ENCODE measurements at regions not wholly inside any gene's neighbourhood (a gene's known extent, or its start where the extent isn't known, plus 50 kb on each side); places are given as distances from the start of the nearest gene placed in this dataset.

DNA sequence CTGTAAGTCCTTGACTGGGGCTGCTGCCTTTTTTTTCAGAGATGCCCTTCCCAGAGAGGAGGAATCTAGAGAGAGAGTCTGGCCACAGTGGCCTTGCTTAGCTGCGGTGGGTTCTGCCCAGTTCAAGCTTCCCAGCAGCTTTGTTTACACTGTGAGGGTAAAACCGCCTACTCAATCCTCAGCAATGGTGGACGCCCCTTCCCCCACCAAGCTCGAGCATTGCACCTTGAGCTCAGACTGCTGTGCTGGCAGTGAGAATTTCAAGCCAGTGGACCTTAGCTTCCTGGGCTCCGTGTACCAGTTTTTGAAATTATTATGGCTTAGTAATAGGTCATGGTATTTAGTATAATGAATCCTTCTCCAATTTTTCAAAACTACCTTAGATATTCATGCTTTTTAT, 395.4 kb downstream of the NPIPA7 start:
- H3K4me1 ChIP-seq (ENCODE audit: insufficient read depth, low read length), result no peaks in the 10 kb centered on the region
- no peak overlapping the region for H3K27ac Mint-ChIP-seq
- H3K4me3 Mint-ChIP-seq, result no peak overlapping the region
- peaks cover 9 to 33% of the 10 kb centered on the region in 2 donors for H3K27me3 Mint-ChIP-seq
- POLR2A ChIA-PET, result no interaction called here
- no peaks in the 10 kb centered on the region for H3K9me3 ChIP-seq (ENCODE audit: low read length)
- no peaks in the 10 kb centered on the region for H3K9me3 Mint-ChIP-seq
- no peak for DNase-seq
- H3K4me1 Mint-ChIP-seq, result no peaks in the 10 kb centered on the region
- no peaks in the 10 kb centered on the region for H3K36me3 ChIP-seq (ENCODE audit: insufficient read depth, low read length)
- H3K36me3 Mint-ChIP-seq, result no peaks in the 10 kb centered on the region
- H3K27me3 ChIP-seq (ENCODE audit: insufficient read depth, low read length, poor library complexity, severe bottlenecking), result no peaks in the 10 kb centered on the region
- no peak overlapping the region for H3K27ac ChIP-seq (ENCODE audit: low read depth, low read length)
- CTCF ChIA-PET, result no interaction called here
- no peak overlapping the region for H3K4me3 ChIP-seq (ENCODE audit: low read length)

- Mint-ChIP-seq H3K27ac (no peak overlapping the region), H3K4me3 (no peak overlapping the region), H3K36me3 (no peaks in the 10 kb centered on the region), H3K4me1 (no peaks in the 10 kb centered on the region), H3K9me3 (peaks cover 0 to 2% (median 0%) of the 10 kb centered on the region in 5 donors), H3K27me3 (peaks cover 1 to 37% of the 10 kb centered on the region in 2 donors)
- H3K4me1 ChIP-seq (ENCODE audit: insufficient read depth, low read length), result no peaks in the 10 kb centered on the region
- no peak overlapping the region for H3K27ac ChIP-seq (ENCODE audit: low read depth, low read length)
- ChIA-PET POLR2A (no interaction called here), CTCF (no interaction called here)
- H3K36me3 ChIP-seq (ENCODE audit: insufficient read depth, low read length), result no peaks in the 10 kb centered on the region
- no peak overlapping the region for H3K4me3 ChIP-seq (ENCODE audit: low read length)
- no peaks in the 10 kb centered on the region for H3K27me3 ChIP-seq (ENCODE audit: insufficient read depth, low read length, poor library complexity, severe bottlenecking)
- no peaks in the 10 kb centered on the region for H3K9me3 ChIP-seq (ENCODE audit: low read length)
- no peak for DNase-seq
Observed at GRCh38 chr16:16778332-16778731, 399.4 kb downstream of the NPIPA7 start.

GRCh38 chr16:16780588-16780987, 401.6 kb downstream of the NPIPA7 start:
- ChIA-PET CTCF (no interaction called here), POLR2A (no interaction called here)
- H3K36me3 ChIP-seq (ENCODE audit: insufficient read depth, low read length), result no peaks in the 10 kb centered on the region
- DNase-seq, result no peak
- no peaks in the 10 kb centered on the region for H3K36me3 Mint-ChIP-seq
- H3K27me3 Mint-ChIP-seq, result peaks cover 3 to 32% of the 10 kb centered on the region in 2 donors
- H3K4me1 Mint-ChIP-seq, result no peaks in the 10 kb centered on the region
- H3K4me3 ChIP-seq (ENCODE audit: low read length), result no peak overlapping the region
- H3K27ac Mint-ChIP-seq, result no peak overlapping the region
- no peaks in the 10 kb centered on the region for H3K4me1 ChIP-seq (ENCODE audit: insufficient read depth, low read length)
- H3K27me3 ChIP-seq (ENCODE audit: insufficient read depth, low read length, poor library complexity, severe bottlenecking), result no peaks in the 10 kb centered on the region
- no peak overlapping the region for H3K4me3 Mint-ChIP-seq
- H3K9me3 Mint-ChIP-seq, result peaks cover 0 to 2% (median 0%) of the 10 kb centered on the region in 5 donors
- no peaks in the 10 kb centered on the region for H3K9me3 ChIP-seq (ENCODE audit: low read length)
- no peak overlapping the region for H3K27ac ChIP-seq (ENCODE audit: low read depth, low read length)

DNA sequence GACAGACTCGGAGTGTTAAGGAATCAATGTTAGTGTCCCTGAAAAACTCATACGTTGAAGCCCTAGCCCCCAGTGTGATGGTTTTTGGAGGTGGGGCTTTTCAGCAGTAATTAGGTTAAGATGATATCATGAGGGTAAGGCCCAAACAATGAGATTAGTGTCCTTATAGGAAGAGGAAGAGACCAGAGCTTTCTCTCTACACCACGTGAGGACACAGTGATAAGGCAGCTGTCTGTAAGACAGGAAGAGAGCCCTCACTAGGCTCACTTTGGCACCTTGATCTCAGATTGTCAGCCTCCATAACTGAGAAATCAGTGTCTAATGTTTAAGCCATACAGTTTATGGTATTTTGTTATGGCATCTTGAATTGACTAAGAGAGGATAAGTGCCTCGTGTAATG, 403.2 kb downstream of the NPIPA7 start:
- H3K36me3 Mint-ChIP-seq, result no peaks in the 10 kb centered on the region

GRCh38 chr16:16788004-16788403, 409.1 kb downstream of the NPIPA7 start:
- POLR2A ChIA-PET, result no interaction called here
- Mint-ChIP-seq H3K9me3 (peaks cover 8 to 20% (median 11%) of the 10 kb centered on the region in 5 donors), H3K36me3 (no peaks in the 10 kb centered on the region), H3K27me3 (peaks cover 5% of the 10 kb centered on the region in 2 donors), H3K4me1 (no peaks in the 10 kb centered on the region), H3K27ac (no peak overlapping the region), H3K4me3 (no peak overlapping the region)
- Histone ChIP-seq H3K36me3 (ENCODE audit: insufficient read depth, low read length) (no peaks in the 10 kb centered on the region), H3K4me1 (ENCODE audit: insufficient read depth, low read length) (no peaks in the 10 kb centered on the region), H3K4me3 (ENCODE audit: low read length) (no peak overlapping the region), H3K27ac (ENCODE audit: low read depth, low read length) (no peak overlapping the region), H3K27me3 (ENCODE audit: insufficient read depth, low read length, poor library complexity, severe bottlenecking) (no peaks in the 10 kb centered on the region), H3K9me3 (ENCODE audit: low read length) (no peaks in the 10 kb centered on the region)
- CTCF ChIA-PET, result no interaction called here
- no peak for DNase-seq

More for the DNA sequence above, 403.2 kb downstream of the NPIPA7 start:
- H3K36me3 ChIP-seq (ENCODE audit: insufficient read depth, low read length), result no peaks in the 10 kb centered on the region
- H3K4me3 Mint-ChIP-seq, result no peak overlapping the region
- H3K9me3 ChIP-seq (ENCODE audit: low read length), result no peaks in the 10 kb centered on the region
- ChIA-PET CTCF (no interaction called here), POLR2A (no interaction called here)
- no peaks in the 10 kb centered on the region for H3K4me1 Mint-ChIP-seq
- no peak overlapping the region for H3K27ac ChIP-seq (ENCODE audit: low read depth, low read length)
- no peak for DNase-seq
- peaks cover 0 to 2% (median 0%) of the 10 kb centered on the region in 5 donors for H3K9me3 Mint-ChIP-seq
- H3K27me3 ChIP-seq (ENCODE audit: insufficient read depth, low read length, poor library complexity, severe bottlenecking), result no peaks in the 10 kb centered on the region
- peaks cover 3 to 22% of the 10 kb centered on the region in 2 donors for H3K27me3 Mint-ChIP-seq
- H3K4me3 ChIP-seq (ENCODE audit: low read length), result no peak overlapping the region
- no peaks in the 10 kb centered on the region for H3K4me1 ChIP-seq (ENCODE audit: insufficient read depth, low read length)
- no peak overlapping the region for H3K27ac Mint-ChIP-seq

DNA sequence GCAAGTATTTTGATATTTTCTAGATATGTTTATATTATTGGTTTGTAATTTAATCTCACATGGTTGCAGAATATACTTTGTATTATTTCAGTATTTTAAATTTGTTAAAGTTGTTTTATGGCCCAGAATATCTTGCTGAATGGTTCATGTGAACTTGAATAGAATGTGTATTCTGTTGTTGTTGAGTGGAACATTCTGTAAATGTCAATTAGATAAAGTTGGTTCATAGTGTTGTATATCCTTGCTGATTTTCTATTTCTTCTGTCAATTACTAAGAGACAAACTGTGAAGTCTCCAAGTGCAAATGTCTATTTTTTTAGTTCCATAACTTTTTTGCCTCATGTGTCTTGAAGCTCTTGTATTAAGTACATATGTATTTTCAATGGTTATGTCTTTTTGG, 411.7 kb downstream of the NPIPA7 start:
- Mint-ChIP-seq H3K4me1 (no peaks in the 10 kb centered on the region), H3K4me3 (no peak overlapping the region), H3K27me3 (peaks cover 2 to 9% of the 10 kb centered on the region in 2 donors), H3K36me3 (no peaks in the 10 kb centered on the region), H3K9me3 (peaks cover 8 to 20% (median 11%) of the 10 kb centered on the region in 5 donors), H3K27ac (no peak overlapping the region)
- Histone ChIP-seq H3K4me3 (ENCODE audit: low read length) (no peak overlapping the region), H3K27ac (ENCODE audit: low read depth, low read length) (no peak overlapping the region), H3K4me1 (ENCODE audit: insufficient read depth, low read length) (no peaks in the 10 kb centered on the region), H3K27me3 (ENCODE audit: insufficient read depth, low read length, poor library complexity, severe bottlenecking) (no peaks in the 10 kb centered on the region), H3K36me3 (ENCODE audit: insufficient read depth, low read length) (no peaks in the 10 kb centered on the region), H3K9me3 (ENCODE audit: low read length) (no peaks in the 10 kb centered on the region)
- ChIA-PET CTCF (no interaction called here), POLR2A (no interaction called here)
- DNase-seq, result no peak

- Histone ChIP-seq H3K27me3 (ENCODE audit: insufficient read depth, low read length, poor library complexity, severe bottlenecking) (no peaks in the 10 kb centered on the region), H3K4me3 (ENCODE audit: low read length) (no peak overlapping the region), H3K4me1 (ENCODE audit: insufficient read depth, low read length) (no peaks in the 10 kb centered on the region), H3K9me3 (ENCODE audit: low read length) (no peaks in the 10 kb centered on the region), H3K36me3 (ENCODE audit: insufficient read depth, low read length) (no peaks in the 10 kb centered on the region), H3K27ac (ENCODE audit: low read depth, low read length) (no peak overlapping the region)
- ChIA-PET POLR2A (no interaction called here), CTCF (no interaction called here)
- DNase-seq, result no peak
- no peak overlapping the region for H3K27ac Mint-ChIP-seq
- no peaks in the 10 kb centered on the region for H3K36me3 Mint-ChIP-seq
- H3K27me3 Mint-ChIP-seq, result peaks cover 2 to 9% of the 10 kb centered on the region in 2 donors
- H3K4me1 Mint-ChIP-seq, result no peaks in the 10 kb centered on the region
- H3K4me3 Mint-ChIP-seq, result no peak overlapping the region
- peaks cover 8 to 20% (median 11%) of the 10 kb centered on the region in 5 donors for H3K9me3 Mint-ChIP-seq
Observed at GRCh38 chr16:16791051-16791450, 412.1 kb downstream of the NPIPA7 start.

- ChIA-PET CTCF (no interaction called here), POLR2A (no interaction called here)
- no peak for DNase-seq
- Histone ChIP-seq H3K36me3 (ENCODE audit: insufficient read depth, low read length) (no peaks in the 10 kb centered on the region), H3K4me3 (ENCODE audit: low read length) (no peak overlapping the region), H3K4me1 (ENCODE audit: insufficient read depth, low read length) (no peaks in the 10 kb centered on the region), H3K27ac (ENCODE audit: low read depth, low read length) (no peak overlapping the region), H3K9me3 (ENCODE audit: low read length) (no peaks in the 10 kb centered on the region), H3K27me3 (ENCODE audit: insufficient read depth, low read length, poor library complexity, severe bottlenecking) (no peaks in the 10 kb centered on the region)
- no peak overlapping the region for H3K27ac Mint-ChIP-seq
- H3K4me3 Mint-ChIP-seq, result no peak overlapping the region
- peaks cover 0 to 4% (median under 1%) of the 10 kb centered on the region in 5 donors for H3K9me3 Mint-ChIP-seq
- H3K36me3 Mint-ChIP-seq, result no peaks in the 10 kb centered on the region
- H3K4me1 Mint-ChIP-seq, result no peaks in the 10 kb centered on the region
- H3K27me3 Mint-ChIP-seq, result peaks cover 4 to 14% of the 10 kb centered on the region in 2 donors
Observed at GRCh38 chr16:16797239-16797638, 418.3 kb downstream of the NPIPA7 start.

DNA sequence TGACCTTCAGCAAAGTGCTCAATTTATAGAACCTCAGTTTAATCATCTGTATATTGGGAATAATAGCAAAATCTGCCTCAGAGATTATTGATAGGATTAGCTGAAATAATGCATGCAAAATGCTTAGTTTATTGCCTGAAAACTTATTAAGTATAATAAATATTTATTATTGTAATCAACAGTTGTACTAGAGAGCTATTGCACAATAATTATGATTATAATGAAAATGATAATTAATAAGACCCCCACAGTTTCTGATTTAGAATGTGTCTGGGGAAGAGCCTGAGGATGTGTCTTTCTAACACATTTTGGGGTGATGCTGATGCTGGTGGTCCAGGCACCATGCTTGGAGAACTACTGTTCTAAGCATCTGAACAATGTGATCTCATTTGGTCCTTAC, 419.6 kb downstream of the NPIPA7 start:
- ChIA-PET CTCF (no interaction called here), POLR2A (no interaction called here)
- Histone ChIP-seq H3K36me3 (ENCODE audit: insufficient read depth, low read length) (no peaks in the 10 kb centered on the region), H3K27me3 (ENCODE audit: insufficient read depth, low read length, poor library complexity, severe bottlenecking) (no peaks in the 10 kb centered on the region), H3K27ac (ENCODE audit: low read depth, low read length) (no peak overlapping the region), H3K9me3 (ENCODE audit: low read length) (no peaks in the 10 kb centered on the region), H3K4me1 (ENCODE audit: insufficient read depth, low read length) (no peaks in the 10 kb centered on the region), H3K4me3 (ENCODE audit: low read length) (no peak overlapping the region)
- Mint-ChIP-seq H3K36me3 (no peaks in the 10 kb centered on the region), H3K4me3 (no peak overlapping the region), H3K27ac (no peak overlapping the region), H3K4me1 (no peaks in the 10 kb centered on the region), H3K9me3 (peaks cover 0 to 4% (median 0%) of the 10 kb centered on the region in 5 donors), H3K27me3 (peaks cover 4 to 10% of the 10 kb centered on the region in 2 donors)
- no peak for DNase-seq

All from CD8-positive, alpha-beta memory T cell (primary cell).